ENCODE measurements at regions not wholly inside any gene's neighbourhood (a gene's known extent, or its start where the extent isn't known, plus 50 kb on each side); places are given as distances from the start of the nearest gene placed in this dataset.

- TF ChIP-seq GATA2 (IDR thresholded peaks at IDR 0.05; ENCODE audit: low read depth, low read length) (no peak), GATA3 (IDR thresholded peaks at IDR 0.05; ENCODE audit: low read depth, low read length) (no peak)
Measured at GRCh38 chr5:121090822-121091221, 626.7 kb downstream of the PRR16 start.

All from SH-SY5Y (cell line).